Activated gamma-delta T cell (primary cell): ENCODE measurements at regions not wholly inside any gene's neighbourhood (a gene's known extent, or its start where the extent isn't known, plus 50 kb on each side); places are given as distances from the start of the nearest gene placed in this dataset.

Source experiments
- DNase-seq: peaks from one replicate; lab custom pipeline; 2025; lab: John Stamatoyannopoulos, UW

GRCh38 chr10:128711806-128712205 lies 585.6 kb upstream of the MKI67 start:
- DNase-seq = no peak

GRCh38 chr10:128712661-128713400 lies 586.6 kb upstream of the MKI67 start:
- no peak for DNase-seq

GRCh38 chr10:128713471-128713870 lies 587.2 kb upstream of the MKI67 start:
- DNase-seq = no peak

- DNase-seq = no peak
Observed at GRCh38 chr10:128713874-128714570, 587.8 kb upstream of the MKI67 start.

GRCh38 chr10:128714644-128715415 lies 588.6 kb upstream of the MKI67 start:
- DNase-seq = no peak

GRCh38 chr10:128716181-128716580 lies 590.0 kb upstream of the MKI67 start:
- DNase-seq = no peak

- no peak for DNase-seq
Observed at GRCh38 chr10:128721963-128722445, 595.8 kb upstream of the MKI67 start.

GRCh38 chr10:128722947-128723346 lies 596.7 kb upstream of the MKI67 start:
- DNase-seq = no peak

GRCh38 chr10:128723631-128724205 lies 597.5 kb upstream of the MKI67 start:
- DNase-seq = no peak

GRCh38 chr10:128725531-128725930 lies 599.3 kb upstream of the MKI67 start:
- DNase-seq = no peak

- no peak for DNase-seq
Observed at GRCh38 chr10:128727114-128727513, 600.9 kb upstream of the MKI67 start.

- no peak for DNase-seq
Observed at GRCh38 chr10:128729910-128730420, 603.7 kb upstream of the MKI67 start.

- no peak for DNase-seq
Observed at GRCh38 chr10:128730922-128731321, 604.7 kb upstream of the MKI67 start.

GRCh38 chr10:128734161-128734560 lies 607.9 kb upstream of the MKI67 start:
- DNase-seq = no peak

GRCh38 chr10:128734734-128735133 lies 608.5 kb upstream of the MKI67 start:
- no peak for DNase-seq

GRCh38 chr10:128735996-128736395 lies 609.8 kb upstream of the MKI67 start:
- no peak for DNase-seq

- no peak for DNase-seq
Observed at GRCh38 chr10:128738386-128738915, 612.2 kb upstream of the MKI67 start.

GRCh38 chr10:128739930-128740329 lies 613.7 kb upstream of the MKI67 start:
- DNase-seq = no peak

- DNase-seq = no peak
Observed at GRCh38 chr10:128741180-128741579, 615.0 kb upstream of the MKI67 start.

- DNase-seq = no peak
Observed at GRCh38 chr10:128741680-128742079, 615.5 kb upstream of the MKI67 start.

- DNase-seq = no peak
Observed at GRCh38 chr10:128744092-128744491, 617.9 kb upstream of the MKI67 start.

- no peak for DNase-seq
Observed at GRCh38 chr10:128744811-128745305, 618.6 kb upstream of the MKI67 start.
